ENCODE measurements at regions not wholly inside any gene's neighbourhood (a gene's known extent, or its start where the extent isn't known, plus 50 kb on each side); places are given as distances from the start of the nearest gene placed in this dataset.

DNA sequence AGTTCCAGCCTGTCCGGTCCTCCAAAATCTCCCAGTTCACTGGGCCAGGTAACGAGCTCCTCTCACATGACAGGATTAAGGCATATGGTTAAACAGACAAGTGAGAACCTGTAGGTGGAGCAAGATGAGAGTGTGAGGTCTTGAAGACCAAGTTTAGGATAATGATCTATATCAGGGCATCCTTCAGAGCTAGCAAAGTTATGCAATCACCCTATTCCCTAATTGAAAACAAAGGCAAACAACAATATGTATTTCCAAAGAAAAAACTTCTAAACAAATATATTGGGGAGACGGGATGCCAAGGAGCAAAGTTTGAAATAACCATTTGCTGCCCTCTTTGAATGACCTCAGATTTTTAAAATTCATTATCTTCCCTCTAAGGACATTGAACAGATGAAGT, 571.2 kb downstream of the BCL11B start:
- TF ChIP-seq CTCF (conservative IDR thresholded peaks at IDR 0.05) (0 out of 2 replicates have a peak, but pooled peaks have one; percentile 3), ZFX (IDR thresholded peaks at IDR 0.05) (no peak)
